Keratinocyte (primary cell): ENCODE measurements at regions not wholly inside any gene's neighbourhood (a gene's known extent, or its start where the extent isn't known, plus 50 kb on each side); places are given as distances from the start of the nearest gene placed in this dataset.

ENCODE experiments used
- CTCF ChIP-seq, 3 experiments: IDR thresholded peaks in 1 of 3; conservative IDR thresholded peaks in 1 of 3; optimal IDR thresholded peaks in 1 of 3; 2 replicates in 2 of 3; 3 replicates in 1 of 3; pipeline versions ENCODE3 to v1.5.1; 2011; ENCODE audit warnings: low read length in 3 of 3, mild to moderate bottlenecking in 3 of 3, moderate library complexity in 2 of 3, control low read depth in 1 of 3, inconsistent platforms in 1 of 3; ENCODE audit not compliant: insufficient read depth in 2 of 3; ENCODE audit errors: extremely low read depth in 1 of 3
- EZH2 ChIP-seq: IDR thresholded peaks from one replicate; pipeline ENCODE4 v1.6.1; 2012; ENCODE audit warnings: inconsistent platforms, mild to moderate bottlenecking, low read length, moderate library complexity

- TF ChIP-seq CTCF (optimal IDR thresholded peaks at IDR 0.05 in 1 of 3, IDR thresholded peaks at IDR 0.05 in 1 of 3, conservative IDR thresholded peaks at IDR 0.05 in 1 of 3; ENCODE audit: extremely low read depth in 1 of 3, insufficient read depth in 2 of 3, low read length in 3 of 3) (no peak), EZH2 (no peak)
Observed at GRCh38 chr15:100809151-100809550, 70.5 kb upstream of the ALDH1A3 start.
